SU-DHL-6 (cell line): ENCODE measurements at regions not wholly inside any gene's neighbourhood (a gene's known extent, or its start where the extent isn't known, plus 50 kb on each side); places are given as distances from the start of the nearest gene placed in this dataset.

Experiments used
- H2AFZ ChIP-seq: fragments of 200-600 bp; sonication (generic); 2 replicates; pipeline ENCODE4 v1.6.1; 2014; ENCODE audit warnings: low read depth, mild to moderate bottlenecking, moderate library complexity, mixed read lengths, antibody characterized with exemption, low read length; ENCODE audit not compliant: severe bottlenecking
- H3F3A ChIP-seq: fragments of 200-600 bp; shearing (Covaris generic); 2 replicates; pipeline ENCODE4 v1.6.0; 2016; ENCODE audit warnings: antibody characterized with exemption, mild to moderate bottlenecking; ENCODE audit not compliant: insufficient read depth
- H3K27ac ChIP-seq: fragments of 200-600 bp; sonication (generic); 2 replicates; pipeline ENCODE4 v1.5.1; 2016; ENCODE audit warnings: low read depth, mild to moderate bottlenecking, low read length, moderate library complexity, mixed read lengths
- H3K27me3 ChIP-seq: fragments of 200-600 bp; sonication (generic), shearing (Covaris generic); 2 replicates; pipeline ENCODE4 v1.6.0; 2014; ENCODE audit warnings: mild to moderate bottlenecking, low read length
- H3K36me3 ChIP-seq: fragments of 200-600 bp; sonication (generic); 2 replicates; pipeline ENCODE4 v1.6.1; 2014; ENCODE audit warnings: mild to moderate bottlenecking, low read length, mixed read lengths
- H3K4me2 ChIP-seq: fragments of 300-600, 200-600 bp; shearing (Covaris generic), sonication (generic); 2 replicates; pipeline ENCODE4 v1.6.0; 2014; ENCODE audit warnings: low read length, low read depth, mild to moderate bottlenecking; ENCODE audit not compliant: poor library complexity, severe bottlenecking
- H3K4me3 ChIP-seq: fragments of 200-600 bp; sonication (generic); 2 replicates; pipeline ENCODE4 v1.5.1; 2014; ENCODE audit warnings: antibody characterized with exemption, low read length, mild to moderate bottlenecking, mixed read lengths; ENCODE audit not compliant: insufficient read depth, poor library complexity, severe bottlenecking
- H3K79me2 ChIP-seq: fragments of 200-600 bp; sonication (generic); 2 replicates; pipeline ENCODE4 v1.6.1; 2014; ENCODE audit warnings: mild to moderate bottlenecking, low read length, moderate library complexity; ENCODE audit not compliant: insufficient read depth
- H3K9ac ChIP-seq: fragments of 200-600 bp; sonication (generic); 2 replicates; pipeline ENCODE4 v1.7.0; 2014; ENCODE audit warnings: mild to moderate bottlenecking, low read length
- H3K9me2 ChIP-seq: fragments of 200-600 bp; sonication (generic); replicated peaks from 2 replicates; pipeline ENCODE4 v1.6.1; 2014; ENCODE audit warnings: low read length; ENCODE audit not compliant: insufficient read depth
- H3K9me3 ChIP-seq: fragments of 200-600 bp; sonication (generic); 2 replicates; pipeline ENCODE4 v1.6.1; 2014; ENCODE audit warnings: low read length, mixed read lengths; ENCODE audit not compliant: insufficient read depth
- H4K20me1 ChIP-seq: fragments of 200-600 bp; sonication (generic); 2 replicates; pipeline ENCODE4 v1.6.1; 2014; ENCODE audit warnings: low read depth, mild to moderate bottlenecking, antibody characterized with exemption, low read length, moderate library complexity, mixed read lengths
- EZH2phosphoT487 ChIP-seq: fragments of 200-600 bp; sonication (generic), shearing (Covaris generic); conservative IDR thresholded peaks from 2 replicates; pipeline ENCODE4 v1.6.1; 2018; ENCODE audit warnings: mild to moderate bottlenecking, antibody characterized with exemption, low read length, moderate library complexity, mixed read lengths
- TF ChIP-seq, protein P1 (sequence below): fragments of 200-600 bp; sonication (generic); IDR thresholded peaks from one replicate; pipeline ENCODE4 v1.5.1; 2017; ENCODE audit warnings: antibody characterized with exemption, mild to moderate bottlenecking, low read length, moderate library complexity; ENCODE audit not compliant: insufficient read depth, poor library complexity, severe bottlenecking

DNA sequence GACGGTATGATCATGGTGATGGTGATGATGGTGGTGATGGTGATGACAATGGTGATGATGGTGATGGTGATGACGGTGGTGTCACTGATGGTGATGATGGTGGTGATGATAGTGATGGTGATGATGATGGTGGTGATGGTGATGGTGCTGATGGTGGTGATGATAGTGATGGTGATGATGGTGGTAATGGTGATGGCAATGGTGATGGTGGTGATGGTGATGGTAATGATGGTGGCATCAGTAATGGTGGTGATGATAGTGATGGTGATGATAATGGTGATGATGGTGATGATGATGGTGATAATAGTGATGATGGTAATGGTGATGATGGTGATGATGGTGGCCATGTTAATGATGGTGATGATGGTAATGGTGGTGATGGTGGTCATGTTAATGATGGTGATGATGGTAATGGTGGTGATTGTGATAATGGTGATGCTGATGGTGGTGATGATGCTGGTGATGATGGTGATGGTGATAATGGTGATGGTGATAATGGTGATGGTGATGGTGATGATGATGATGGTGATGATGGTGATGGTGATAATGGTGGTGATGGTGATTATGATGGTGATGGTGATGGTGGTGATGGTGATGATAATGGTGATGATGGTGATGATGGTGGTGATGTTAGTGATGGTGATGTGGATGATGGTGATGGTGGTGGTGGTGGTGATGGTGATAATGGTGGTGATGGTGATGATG is 107.2 kb downstream of the C16orf95 start:
- no peak overlapping the region for H3K9ac ChIP-seq
- no peak overlapping the region for H3K4me3 ChIP-seq
- no peaks in the 10 kb centered on the region for H3K27me3 ChIP-seq
- H3F3A ChIP-seq, result no peaks in the 10 kb centered on the region
- H3K27ac ChIP-seq, result no peak overlapping the region
- no peak overlapping the region for H2AFZ ChIP-seq
- no peak for TF ChIP-seq EZH2phosphoT487
- TF ChIP-seq, protein P1, sequence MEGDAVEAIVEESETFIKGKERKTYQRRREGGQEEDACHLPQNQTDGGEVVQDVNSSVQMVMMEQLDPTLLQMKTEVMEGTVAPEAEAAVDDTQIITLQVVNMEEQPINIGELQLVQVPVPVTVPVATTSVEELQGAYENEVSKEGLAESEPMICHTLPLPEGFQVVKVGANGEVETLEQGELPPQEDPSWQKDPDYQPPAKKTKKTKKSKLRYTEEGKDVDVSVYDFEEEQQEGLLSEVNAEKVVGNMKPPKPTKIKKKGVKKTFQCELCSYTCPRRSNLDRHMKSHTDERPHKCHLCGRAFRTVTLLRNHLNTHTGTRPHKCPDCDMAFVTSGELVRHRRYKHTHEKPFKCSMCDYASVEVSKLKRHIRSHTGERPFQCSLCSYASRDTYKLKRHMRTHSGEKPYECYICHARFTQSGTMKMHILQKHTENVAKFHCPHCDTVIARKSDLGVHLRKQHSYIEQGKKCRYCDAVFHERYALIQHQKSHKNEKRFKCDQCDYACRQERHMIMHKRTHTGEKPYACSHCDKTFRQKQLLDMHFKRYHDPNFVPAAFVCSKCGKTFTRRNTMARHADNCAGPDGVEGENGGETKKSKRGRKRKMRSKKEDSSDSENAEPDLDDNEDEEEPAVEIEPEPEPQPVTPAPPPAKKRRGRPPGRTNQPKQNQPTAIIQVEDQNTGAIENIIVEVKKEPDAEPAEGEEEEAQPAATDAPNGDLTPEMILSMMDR, result no peak
- H3K79me2 ChIP-seq, result no peaks in the 10 kb centered on the region
- H4K20me1 ChIP-seq, result no peaks in the 10 kb centered on the region
- H3K36me3 ChIP-seq, result no peaks in the 10 kb centered on the region
- no peaks in the 10 kb centered on the region for H3K9me3 ChIP-seq
- no peak overlapping the region for H3K4me2 ChIP-seq
- H3K9me2 ChIP-seq, result no peaks in the 10 kb centered on the region

DNA sequence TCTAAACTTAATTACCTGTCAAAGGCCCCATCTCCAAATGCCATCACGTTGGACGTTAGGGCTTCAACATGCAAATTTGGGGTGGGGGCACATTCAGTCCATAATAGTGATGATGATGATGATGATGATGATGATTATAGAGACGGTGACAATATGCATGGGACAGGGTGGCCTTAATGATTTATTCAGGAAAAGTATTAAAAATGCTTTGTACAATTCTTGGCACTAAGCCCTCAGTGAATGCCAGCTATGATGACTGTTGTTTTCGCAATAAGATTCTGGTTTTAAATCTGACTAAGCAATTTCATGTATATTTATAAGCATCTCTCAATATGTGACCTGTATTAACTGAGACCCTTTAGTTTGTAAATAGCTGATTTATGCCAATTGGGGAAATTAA is 106.3 kb downstream of the C16orf95 start:
- no peaks in the 10 kb centered on the region for H4K20me1 ChIP-seq
- no peaks in the 10 kb centered on the region for H3K27me3 ChIP-seq
- no peaks in the 10 kb centered on the region for H3K36me3 ChIP-seq
- H3K9me2 ChIP-seq, result no peaks in the 10 kb centered on the region
- H3K79me2 ChIP-seq, result no peaks in the 10 kb centered on the region
- no peaks in the 10 kb centered on the region for H3F3A ChIP-seq
- no peak overlapping the region for H3K4me2 ChIP-seq
- H3K4me3 ChIP-seq, result no peak overlapping the region
- H3K9ac ChIP-seq, result no peak overlapping the region
- no peak overlapping the region for H3K27ac ChIP-seq
- no peaks in the 10 kb centered on the region for H3K9me3 ChIP-seq
- no peak overlapping the region for H2AFZ ChIP-seq
- no peak for TF ChIP-seq EZH2phosphoT487
- TF ChIP-seq, protein P1, result no peak

DNA sequence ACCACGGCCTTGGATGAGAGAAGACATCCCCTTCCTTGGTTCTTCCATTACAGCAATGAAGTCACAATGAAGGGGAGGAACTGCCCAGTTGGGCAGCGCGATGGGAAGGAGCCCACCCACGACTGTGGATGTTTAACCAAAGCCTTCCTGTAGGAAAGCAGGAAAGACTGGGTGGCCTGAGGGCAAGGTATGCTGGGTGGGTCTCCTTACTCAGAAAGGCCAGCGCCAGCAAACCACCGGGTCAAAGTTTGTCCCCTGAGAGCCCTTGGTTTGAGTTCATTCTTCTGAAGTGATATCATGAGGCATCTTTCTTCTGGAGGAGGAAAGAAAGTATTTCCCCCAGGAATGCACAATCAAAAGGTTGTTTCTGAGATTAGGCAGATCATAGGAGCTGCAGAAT is 105.2 kb downstream of the C16orf95 start:
- no peaks in the 10 kb centered on the region for H3K79me2 ChIP-seq
- no peaks in the 10 kb centered on the region for H3K27me3 ChIP-seq
- H3K4me2 ChIP-seq, result no peak overlapping the region
- H3K9me3 ChIP-seq, result no peaks in the 10 kb centered on the region
- H3K36me3 ChIP-seq, result no peaks in the 10 kb centered on the region
- no peak overlapping the region for H3K4me3 ChIP-seq
- no peaks in the 10 kb centered on the region for H3K9me2 ChIP-seq
- no peak overlapping the region for H3K27ac ChIP-seq
- no peak overlapping the region for H2AFZ ChIP-seq
- no peak overlapping the region for H3K9ac ChIP-seq
- H4K20me1 ChIP-seq, result no peaks in the 10 kb centered on the region
- TF ChIP-seq EZH2phosphoT487, result no peak
- TF ChIP-seq, protein P1, result no peak
- H3F3A ChIP-seq, result no peaks in the 10 kb centered on the region
